ENCODE measurements at regions not wholly inside any gene's neighbourhood (a gene's known extent, or its start where the extent isn't known, plus 50 kb on each side); places are given as distances from the start of the nearest gene placed in this dataset.

GRCh38 chr1:215471463-215471862, 95.6 kb upstream of the KCTD3 start:
- no peak for DNase-seq

- no peak for DNase-seq
These were observed 94.4 kb upstream of the KCTD3 start for GRCh38 chr1:215472723-215473122.

- no peak for DNase-seq
These were observed 93.2 kb upstream of the KCTD3 start for GRCh38 chr1:215473943-215474342.

- no peak for DNase-seq
These were observed 92.2 kb upstream of the KCTD3 start for GRCh38 chr1:215474940-215475339.

- no peak for DNase-seq
These were observed 91.2 kb upstream of the KCTD3 start for GRCh38 chr1:215475796-215476481.

GRCh38 chr1:215476541-215476940, 90.6 kb upstream of the KCTD3 start:
- DNase-seq = no peak

GRCh38 chr1:215477632-215478031, 89.5 kb upstream of the KCTD3 start:
- DNase-seq = no peak

- no peak for DNase-seq
These were observed 87.5 kb upstream of the KCTD3 start for GRCh38 chr1:215479567-215479966.

GRCh38 chr1:215482079-215482478, 85.0 kb upstream of the KCTD3 start:
- DNase-seq = no peak

- DNase-seq = peak; percentile 4
These were observed 82.7 kb upstream of the KCTD3 start for GRCh38 chr1:215484171-215484939.

- no peak for DNase-seq
These were observed 79.6 kb upstream of the KCTD3 start for GRCh38 chr1:215487466-215487865.

- no peak for DNase-seq
These were observed 78.3 kb upstream of the KCTD3 start for GRCh38 chr1:215488850-215489249.

GRCh38 chr1:215489771-215490565, 77.1 kb upstream of the KCTD3 start:
- DNase-seq = no peak

- DNase-seq = peak; percentile 16
These were observed 69.6 kb upstream of the KCTD3 start for GRCh38 chr1:215497528-215497927.

- no peak for DNase-seq
These were observed 65.6 kb upstream of the KCTD3 start for GRCh38 chr1:215501496-215501895.

GRCh38 chr1:215502081-215502480, 65.0 kb upstream of the KCTD3 start:
- DNase-seq = no peak

GRCh38 chr1:215507119-215507518, 60.0 kb upstream of the KCTD3 start:
- no peak for DNase-seq

GRCh38 chr1:215508311-215508710, 58.8 kb upstream of the KCTD3 start:
- DNase-seq = no peak

All from NCI-H2227 treated with DMSO at 0.1 percent for 48 hours (cell line).